GM23338 (cell line): ENCODE measurements at regions not wholly inside any gene's neighbourhood (a gene's known extent, or its start where the extent isn't known, plus 50 kb on each side); places are given as distances from the start of the nearest gene placed in this dataset.

ENCODE experiments used
- ATAC-seq: fragments of 200-7000 bp; cut with Tn5 transposase; 3 replicates; pipeline ENCODE4 v1.9.1; 2020
- DNase-seq: peaks from one replicate; pipeline ENCODE4 v3.0.0-alpha.2; 2015; ENCODE audit warnings: low spot score
- H2AFZ ChIP-seq: fragments of 200-600 bp; sonication (generic); 2 replicates; pipeline ENCODE4 v1.8.0; 2016; ENCODE audit warnings: antibody characterized with exemption, mild to moderate bottlenecking, moderate library complexity
- H3F3A ChIP-seq: fragments of 200-600 bp; sonication (generic); replicated peaks from 2 replicates; pipeline ENCODE4 v1.8.0; 2017; ENCODE audit warnings: antibody characterized with exemption, mixed run types, low read depth
- H3K27ac ChIP-seq: fragments of 200-600 bp; sonication (generic); 2 replicates; pipeline ENCODE4 v1.6.1; 2016; ENCODE audit warnings: low read depth
- H3K27me3 ChIP-seq: fragments of 200-600 bp; sonication (generic); 2 replicates; pipeline ENCODE4 v1.8.0; 2016; ENCODE audit warnings: mild to moderate bottlenecking, mixed run types, moderate library complexity; ENCODE audit not compliant: insufficient read depth
- H3K36me3 ChIP-seq: fragments of 200-600 bp; sonication (generic); 2 replicates; pipeline ENCODE4 v1.8.0; 2016; ENCODE audit warnings: mild to moderate bottlenecking; ENCODE audit not compliant: insufficient read depth
- H3K4me1 ChIP-seq: fragments of 200-600 bp; sonication (generic); 2 replicates; pipeline ENCODE4 v1.8.0; 2016; ENCODE audit warnings: mild to moderate bottlenecking, moderate library complexity; ENCODE audit not compliant: insufficient read depth
- H3K4me2 ChIP-seq: fragments of 200-600 bp; sonication (generic); 2 replicates; pipeline ENCODE4 v1.7.1; 2017; ENCODE audit warnings: mixed run types
- H3K4me3 ChIP-seq: fragments of 200-600 bp; sonication (generic); 2 replicates; pipeline ENCODE4 v1.6.1; 2016; ENCODE audit warnings: mixed run types
- H3K79me2 ChIP-seq: fragments of 200-600 bp; sonication (generic); replicated peaks from 2 replicates; pipeline ENCODE4 v1.8.0; 2017; ENCODE audit warnings: mild to moderate bottlenecking; ENCODE audit not compliant: insufficient read depth
- H3K9me2 ChIP-seq: fragments of 200-600 bp; sonication (generic); 2 replicates; pipeline ENCODE4 v1.8.0; 2017; ENCODE audit not compliant: insufficient read depth
- H4K20me1 ChIP-seq: fragments of 200-600 bp; sonication (generic); replicated peaks from 2 replicates; pipeline ENCODE4 v1.8.0; 2017; ENCODE audit warnings: mild to moderate bottlenecking; ENCODE audit not compliant: insufficient read depth
- H3K27ac Mint-ChIP-seq: 2 replicates; pipeline ENCODE4 v1.8.0; 2020; ENCODE audit warnings: inconsistent platforms, mild to moderate bottlenecking, moderate library complexity, mixed read lengths
- H3K27me3 Mint-ChIP-seq: 3 replicates; pipeline ENCODE4 v1.8.0; 2022; ENCODE audit warnings: low read depth, mild to moderate bottlenecking, moderate library complexity, mixed read lengths, inconsistent platforms; ENCODE audit not compliant: insufficient read depth, poor library complexity
- H3K36me3 Mint-ChIP-seq: 3 replicates; pipeline ENCODE4 v1.8.0; 2021; ENCODE audit warnings: low read depth, mild to moderate bottlenecking, inconsistent platforms, moderate library complexity, mixed read lengths
- H3K4me1 Mint-ChIP-seq: 3 replicates; pipeline ENCODE4 v1.8.0; 2020; ENCODE audit warnings: mild to moderate bottlenecking, inconsistent platforms, mixed read lengths
- H3K4me3 Mint-ChIP-seq: 3 replicates; pipeline ENCODE4 v1.8.0; 2021; ENCODE audit warnings: moderate library complexity, mild to moderate bottlenecking, inconsistent platforms, mixed read lengths
- H3K9me3 Mint-ChIP-seq: 3 replicates; pipeline ENCODE4 v1.8.0; 2020; ENCODE audit warnings: moderate library complexity, mild to moderate bottlenecking, inconsistent platforms, mixed read lengths
- CREB1 ChIP-seq: fragments of 250-450 bp; sonication (Bioruptor Pico); IDR thresholded peaks from 2 replicates; pipeline ENCODE4 v1.5.0; 2020; ENCODE audit warnings: low read depth, mild to moderate bottlenecking, moderate library complexity
- EZH2 ChIP-seq: fragments of 200-600 bp; sonication (generic); IDR thresholded peaks from one replicate; pipeline ENCODE4 v1.8.0; 2017; ENCODE audit warnings: antibody characterized with exemption, mild to moderate bottlenecking, low read depth; ENCODE audit not compliant: unreplicated experiment
- EZH2phosphoT487 ChIP-seq: fragments of 200-600 bp; sonication (generic); IDR thresholded peaks from one replicate; pipeline ENCODE4 v1.8.1; 2018; ENCODE audit warnings: antibody characterized with exemption; ENCODE audit not compliant: unreplicated experiment
- JUNB ChIP-seq: IDR thresholded peaks from one replicate; pipeline ENCODE4 v1.6.1; 2016; ENCODE audit warnings: antibody characterized with exemption; ENCODE audit not compliant: unreplicated experiment
- NANOG ChIP-seq: IDR thresholded peaks from 2 replicates; pipeline ENCODE4 v1.6.1; 2016; ENCODE audit warnings: antibody characterized with exemption, borderline replicate concordance
- POLR2AphosphoS5 ChIP-seq: IDR thresholded peaks from 2 replicates; pipeline ENCODE4 v1.6.1; 2016; ENCODE audit warnings: antibody characterized with exemption, low read depth
- STAT1 ChIP-seq: IDR thresholded peaks from one replicate; pipeline ENCODE4 v1.6.1; 2016; ENCODE audit warnings: antibody characterized with exemption; ENCODE audit not compliant: unreplicated experiment
- ZNF114 ChIP-seq: fragments of 250-450 bp; sonication (Bioruptor Pico); IDR thresholded peaks from 2 replicates; pipeline ENCODE4 v1.5.0; 2020; ENCODE audit warnings: mild to moderate bottlenecking, moderate library complexity
- ZNF331 ChIP-seq: fragments of 250-450 bp; sonication (Bioruptor Pico); IDR thresholded peaks from 2 replicates; pipeline ENCODE4 v1.5.0; 2020; ENCODE audit warnings: low read depth, mild to moderate bottlenecking, moderate library complexity
- TF ChIP-seq, protein P1 (sequence below): IDR thresholded peaks from 2 replicates; pipeline ENCODE4 v1.6.1; 2016; ENCODE audit warnings: antibody characterized with exemption
- TF ChIP-seq, protein P2 (sequence below): fragments of 250-450 bp; sonication (Bioruptor Pico); IDR thresholded peaks from 2 replicates; pipeline ENCODE4 v1.5.0; 2020; ENCODE audit warnings: mild to moderate bottlenecking, moderate library complexity
- TF ChIP-seq, protein P3 (sequence below): IDR thresholded peaks from one replicate; pipeline ENCODE4 v1.6.1; 2018; ENCODE audit warnings: antibody characterized with exemption; ENCODE audit not compliant: unreplicated experiment
- TF ChIP-seq, protein P4 (sequence below), 2 experiments: fragments of 200-600 bp in 1 of 2; sonication (generic) in 1 of 2; conservative IDR thresholded peaks; 2 replicates each; pipeline versions ENCODE4 v1.5.1 to v1.6.1; 2016 to 2017; ENCODE audit warnings: antibody characterized with exemption in 2 of 2, low read depth in 2 of 2, mild to moderate bottlenecking in 2 of 2, moderate library complexity in 1 of 2

DNA sequence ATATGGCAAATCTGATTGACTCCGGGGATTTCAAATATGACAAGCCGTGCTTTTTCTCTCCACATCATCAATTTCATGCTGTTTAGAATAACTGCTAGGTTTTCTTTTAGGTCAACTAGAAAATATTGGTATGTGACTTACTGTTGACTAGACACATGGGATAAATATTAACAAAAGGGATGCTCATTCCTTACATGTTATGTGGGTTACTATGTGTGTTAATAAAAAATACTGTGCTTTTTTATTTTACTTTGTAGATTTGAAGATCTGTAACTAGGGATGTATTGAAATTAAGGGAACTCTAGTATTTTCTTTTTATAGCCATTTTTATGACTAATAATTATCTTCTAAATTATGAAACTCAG lies 264.6 kb upstream of the COL8A1 start:
- Histone ChIP-seq H3K9me2 (no peaks in the 10 kb centered on the region; the same call in 1 of the 2 replicates), H3K4me1 (no peaks in the 10 kb centered on the region), H3K27ac (no peak overlapping the region), H3K27me3 (no peaks in the 10 kb centered on the region), H4K20me1 (no peaks in the 10 kb centered on the region), H3K79me2 (no peaks in the 10 kb centered on the region), H3F3A (no peaks in the 10 kb centered on the region), H3K36me3 (no peaks in the 10 kb centered on the region), H2AFZ (no peak overlapping the region), H3K4me3 (no peak overlapping the region), H3K4me2 (no peak overlapping the region)
- DNase-seq (no peak), ATAC-seq (no peak)
- Mint-ChIP-seq H3K27me3 (peaks cover 2% of the 10 kb centered on the region), H3K4me3 (no peak overlapping the region), H3K4me1 (no peaks in the 10 kb centered on the region), H3K36me3 (no peaks in the 10 kb centered on the region), H3K9me3 (no peaks in the 10 kb centered on the region), H3K27ac (no peak overlapping the region)
- TF ChIP-seq, protein P1, sequence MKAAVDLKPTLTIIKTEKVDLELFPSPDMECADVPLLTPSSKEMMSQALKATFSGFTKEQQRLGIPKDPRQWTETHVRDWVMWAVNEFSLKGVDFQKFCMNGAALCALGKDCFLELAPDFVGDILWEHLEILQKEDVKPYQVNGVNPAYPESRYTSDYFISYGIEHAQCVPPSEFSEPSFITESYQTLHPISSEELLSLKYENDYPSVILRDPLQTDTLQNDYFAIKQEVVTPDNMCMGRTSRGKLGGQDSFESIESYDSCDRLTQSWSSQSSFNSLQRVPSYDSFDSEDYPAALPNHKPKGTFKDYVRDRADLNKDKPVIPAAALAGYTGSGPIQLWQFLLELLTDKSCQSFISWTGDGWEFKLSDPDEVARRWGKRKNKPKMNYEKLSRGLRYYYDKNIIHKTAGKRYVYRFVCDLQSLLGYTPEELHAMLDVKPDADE, result no peak
- TF ChIP-seq ZNF114 (CRISPR knock-in tag) (no peak), STAT1 (no peak), ZNF331 (CRISPR knock-in tag) (no peak), NANOG (no peak), JUNB (no peak), EZH2phosphoT487 (no peak), EZH2 (no peak), POLR2AphosphoS5 (no peak), CREB1 (CRISPR knock-in tag) (no peak)
- TF ChIP-seq, protein P2, sequence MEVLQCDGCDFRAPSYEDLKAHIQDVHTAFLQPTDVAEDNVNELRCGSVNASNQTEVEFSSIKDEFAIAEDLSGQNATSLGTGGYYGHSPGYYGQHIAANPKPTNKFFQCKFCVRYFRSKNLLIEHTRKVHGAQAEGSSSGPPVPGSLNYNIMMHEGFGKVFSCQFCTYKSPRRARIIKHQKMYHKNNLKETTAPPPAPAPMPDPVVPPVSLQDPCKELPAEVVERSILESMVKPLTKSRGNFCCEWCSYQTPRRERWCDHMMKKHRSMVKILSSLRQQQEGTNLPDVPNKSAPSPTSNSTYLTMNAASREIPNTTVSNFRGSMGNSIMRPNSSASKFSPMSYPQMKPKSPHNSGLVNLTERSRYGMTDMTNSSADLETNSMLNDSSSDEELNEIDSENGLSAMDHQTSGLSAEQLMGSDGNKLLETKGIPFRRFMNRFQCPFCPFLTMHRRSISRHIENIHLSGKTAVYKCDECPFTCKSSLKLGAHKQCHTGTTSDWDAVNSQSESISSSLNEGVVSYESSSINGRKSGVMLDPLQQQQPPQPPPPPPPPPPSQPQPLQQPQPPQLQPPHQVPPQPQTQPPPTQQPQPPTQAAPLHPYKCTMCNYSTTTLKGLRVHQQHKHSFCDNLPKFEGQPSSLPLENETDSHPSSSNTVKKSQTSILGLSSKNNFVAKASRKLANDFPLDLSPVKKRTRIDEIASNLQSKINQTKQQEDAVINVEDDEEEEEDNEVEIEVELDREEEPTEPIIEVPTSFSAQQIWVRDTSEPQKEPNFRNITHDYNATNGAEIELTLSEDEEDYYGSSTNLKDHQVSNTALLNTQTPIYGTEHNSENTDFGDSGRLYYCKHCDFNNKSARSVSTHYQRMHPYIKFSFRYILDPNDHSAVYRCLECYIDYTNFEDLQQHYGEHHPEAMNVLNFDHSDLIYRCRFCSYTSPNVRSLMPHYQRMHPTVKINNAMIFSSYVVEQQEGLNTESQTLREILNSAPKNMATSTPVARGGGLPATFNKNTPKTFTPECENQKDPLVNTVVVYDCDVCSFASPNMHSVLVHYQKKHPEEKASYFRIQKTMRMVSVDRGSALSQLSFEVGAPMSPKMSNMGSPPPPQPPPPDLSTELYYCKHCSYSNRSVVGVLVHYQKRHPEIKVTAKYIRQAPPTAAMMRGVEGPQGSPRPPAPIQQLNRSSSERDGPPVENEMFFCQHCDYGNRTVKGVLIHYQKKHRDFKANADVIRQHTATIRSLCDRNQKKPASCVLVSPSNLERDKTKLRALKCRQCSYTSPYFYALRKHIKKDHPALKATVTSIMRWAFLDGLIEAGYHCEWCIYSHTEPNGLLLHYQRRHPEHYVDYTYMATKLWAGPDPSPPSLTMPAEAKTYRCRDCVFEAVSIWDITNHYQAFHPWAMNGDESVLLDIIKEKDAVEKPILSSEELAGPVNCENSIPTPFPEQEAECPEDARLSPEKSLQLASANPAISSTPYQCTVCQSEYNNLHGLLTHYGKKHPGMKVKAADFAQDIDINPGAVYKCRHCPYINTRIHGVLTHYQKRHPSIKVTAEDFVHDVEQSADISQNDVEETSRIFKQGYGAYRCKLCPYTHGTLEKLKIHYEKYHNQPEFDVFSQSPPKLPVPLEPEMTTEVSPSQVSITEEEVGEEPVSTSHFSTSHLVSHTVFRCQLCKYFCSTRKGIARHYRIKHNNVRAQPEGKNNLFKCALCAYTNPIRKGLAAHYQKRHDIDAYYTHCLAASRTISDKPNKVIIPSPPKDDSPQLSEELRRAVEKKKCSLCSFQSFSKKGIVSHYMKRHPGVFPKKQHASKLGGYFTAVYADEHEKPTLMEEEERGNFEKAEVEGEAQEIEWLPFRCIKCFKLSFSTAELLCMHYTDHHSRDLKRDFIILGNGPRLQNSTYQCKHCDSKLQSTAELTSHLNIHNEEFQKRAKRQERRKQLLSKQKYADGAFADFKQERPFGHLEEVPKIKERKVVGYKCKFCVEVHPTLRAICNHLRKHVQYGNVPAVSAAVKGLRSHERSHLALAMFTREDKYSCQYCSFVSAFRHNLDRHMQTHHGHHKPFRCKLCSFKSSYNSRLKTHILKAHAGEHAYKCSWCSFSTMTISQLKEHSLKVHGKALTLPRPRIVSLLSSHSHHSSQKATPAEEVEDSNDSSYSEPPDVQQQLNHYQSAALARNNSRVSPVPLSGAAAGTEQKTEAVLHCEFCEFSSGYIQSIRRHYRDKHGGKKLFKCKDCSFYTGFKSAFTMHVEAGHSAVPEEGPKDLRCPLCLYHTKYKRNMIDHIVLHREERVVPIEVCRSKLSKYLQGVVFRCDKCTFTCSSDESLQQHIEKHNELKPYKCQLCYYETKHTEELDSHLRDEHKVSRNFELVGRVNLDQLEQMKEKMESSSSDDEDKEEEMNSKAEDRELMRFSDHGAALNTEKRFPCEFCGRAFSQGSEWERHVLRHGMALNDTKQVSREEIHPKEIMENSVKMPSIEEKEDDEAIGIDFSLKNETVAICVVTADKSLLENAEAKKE (CRISPR knock-in tag), result no peak
- TF ChIP-seq, protein P3, sequence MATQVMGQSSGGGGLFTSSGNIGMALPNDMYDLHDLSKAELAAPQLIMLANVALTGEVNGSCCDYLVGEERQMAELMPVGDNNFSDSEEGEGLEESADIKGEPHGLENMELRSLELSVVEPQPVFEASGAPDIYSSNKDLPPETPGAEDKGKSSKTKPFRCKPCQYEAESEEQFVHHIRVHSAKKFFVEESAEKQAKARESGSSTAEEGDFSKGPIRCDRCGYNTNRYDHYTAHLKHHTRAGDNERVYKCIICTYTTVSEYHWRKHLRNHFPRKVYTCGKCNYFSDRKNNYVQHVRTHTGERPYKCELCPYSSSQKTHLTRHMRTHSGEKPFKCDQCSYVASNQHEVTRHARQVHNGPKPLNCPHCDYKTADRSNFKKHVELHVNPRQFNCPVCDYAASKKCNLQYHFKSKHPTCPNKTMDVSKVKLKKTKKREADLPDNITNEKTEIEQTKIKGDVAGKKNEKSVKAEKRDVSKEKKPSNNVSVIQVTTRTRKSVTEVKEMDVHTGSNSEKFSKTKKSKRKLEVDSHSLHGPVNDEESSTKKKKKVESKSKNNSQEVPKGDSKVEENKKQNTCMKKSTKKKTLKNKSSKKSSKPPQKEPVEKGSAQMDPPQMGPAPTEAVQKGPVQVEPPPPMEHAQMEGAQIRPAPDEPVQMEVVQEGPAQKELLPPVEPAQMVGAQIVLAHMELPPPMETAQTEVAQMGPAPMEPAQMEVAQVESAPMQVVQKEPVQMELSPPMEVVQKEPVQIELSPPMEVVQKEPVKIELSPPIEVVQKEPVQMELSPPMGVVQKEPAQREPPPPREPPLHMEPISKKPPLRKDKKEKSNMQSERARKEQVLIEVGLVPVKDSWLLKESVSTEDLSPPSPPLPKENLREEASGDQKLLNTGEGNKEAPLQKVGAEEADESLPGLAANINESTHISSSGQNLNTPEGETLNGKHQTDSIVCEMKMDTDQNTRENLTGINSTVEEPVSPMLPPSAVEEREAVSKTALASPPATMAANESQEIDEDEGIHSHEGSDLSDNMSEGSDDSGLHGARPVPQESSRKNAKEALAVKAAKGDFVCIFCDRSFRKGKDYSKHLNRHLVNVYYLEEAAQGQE, result no peak
- TF ChIP-seq, protein P4, sequence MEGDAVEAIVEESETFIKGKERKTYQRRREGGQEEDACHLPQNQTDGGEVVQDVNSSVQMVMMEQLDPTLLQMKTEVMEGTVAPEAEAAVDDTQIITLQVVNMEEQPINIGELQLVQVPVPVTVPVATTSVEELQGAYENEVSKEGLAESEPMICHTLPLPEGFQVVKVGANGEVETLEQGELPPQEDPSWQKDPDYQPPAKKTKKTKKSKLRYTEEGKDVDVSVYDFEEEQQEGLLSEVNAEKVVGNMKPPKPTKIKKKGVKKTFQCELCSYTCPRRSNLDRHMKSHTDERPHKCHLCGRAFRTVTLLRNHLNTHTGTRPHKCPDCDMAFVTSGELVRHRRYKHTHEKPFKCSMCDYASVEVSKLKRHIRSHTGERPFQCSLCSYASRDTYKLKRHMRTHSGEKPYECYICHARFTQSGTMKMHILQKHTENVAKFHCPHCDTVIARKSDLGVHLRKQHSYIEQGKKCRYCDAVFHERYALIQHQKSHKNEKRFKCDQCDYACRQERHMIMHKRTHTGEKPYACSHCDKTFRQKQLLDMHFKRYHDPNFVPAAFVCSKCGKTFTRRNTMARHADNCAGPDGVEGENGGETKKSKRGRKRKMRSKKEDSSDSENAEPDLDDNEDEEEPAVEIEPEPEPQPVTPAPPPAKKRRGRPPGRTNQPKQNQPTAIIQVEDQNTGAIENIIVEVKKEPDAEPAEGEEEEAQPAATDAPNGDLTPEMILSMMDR (conservative IDR thresholded peaks at IDR 0.05; ENCODE audit: low read depth in 2 of 2), result no peak
